Stimulated activated CD4-positive, alpha-beta T cell treated with anti-CD3 and anti-CD28 coated beads, Interleukin-2, amount 100 ng/mL, for 24 hours (primary cell): ENCODE measurements at regions not wholly inside any gene's neighbourhood (a gene's known extent, or its start where the extent isn't known, plus 50 kb on each side); places are given as distances from the start of the nearest gene placed in this dataset.
A peak's percentile ranks its signal among the peaks of the same experiment; 100 is the strongest.

Source experiments
- DNase-seq, 2 donors: peaks; one replicate each; pipeline ENCODE4 v3.0.0-alpha.2; 2020

GRCh38 chr6:40823917-40824891 is 214.8 kb downstream of the UNC5CL start:
- peak; percentile 12 to 21 for DNase-seq

DNA sequence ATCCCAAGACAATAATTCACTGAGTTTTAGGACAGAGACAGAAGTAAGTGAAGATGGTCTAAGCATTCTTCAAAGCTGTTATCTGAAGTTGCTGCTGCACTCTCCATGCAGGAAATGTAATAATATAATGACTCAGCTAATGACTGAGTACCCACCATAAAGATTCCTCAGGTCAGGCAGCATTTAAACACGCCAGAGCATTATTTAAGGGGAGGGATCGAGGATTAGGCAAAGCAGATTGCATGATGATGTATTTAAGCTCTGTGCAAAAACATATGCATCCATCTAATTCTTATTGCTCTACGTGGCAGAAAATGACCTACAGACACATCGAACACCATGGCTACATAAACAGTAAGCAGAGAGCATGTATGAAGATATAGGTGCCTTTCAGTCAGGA is 216.4 kb downstream of the UNC5CL start:
- DNase-seq, result no peak

DNA sequence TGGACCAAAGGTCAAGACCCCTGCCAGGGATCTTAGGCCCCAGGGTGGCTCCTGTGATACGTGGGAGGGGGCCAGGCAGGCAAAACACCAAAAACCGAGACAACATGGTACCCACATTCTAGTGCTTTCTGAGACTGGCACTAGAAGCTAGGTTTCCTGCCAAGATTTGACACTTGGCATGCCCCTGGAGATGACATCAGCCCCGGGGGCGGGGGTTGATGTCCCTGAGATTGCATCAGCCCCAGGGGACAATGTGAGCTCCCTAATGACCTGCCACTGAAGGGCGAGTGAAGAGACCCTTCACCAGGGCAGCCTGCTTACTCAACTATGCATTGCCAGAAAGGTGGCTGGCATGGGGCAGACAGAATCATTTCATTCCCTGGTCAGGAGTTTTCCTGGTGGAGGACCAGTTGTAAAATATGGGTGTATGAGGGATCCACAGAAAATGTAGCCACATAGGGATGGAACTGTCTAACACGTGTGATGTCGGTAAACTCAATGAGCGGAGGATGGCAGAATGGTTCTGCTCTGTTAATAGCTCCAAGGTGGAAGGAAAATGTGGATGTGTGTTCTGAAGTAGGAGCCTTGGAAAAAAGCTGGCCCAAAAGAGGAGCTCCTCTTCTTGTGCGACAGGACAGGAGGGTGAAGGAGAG is 219.7 kb downstream of the UNC5CL start:
- DNase-seq, result no peak

DNA sequence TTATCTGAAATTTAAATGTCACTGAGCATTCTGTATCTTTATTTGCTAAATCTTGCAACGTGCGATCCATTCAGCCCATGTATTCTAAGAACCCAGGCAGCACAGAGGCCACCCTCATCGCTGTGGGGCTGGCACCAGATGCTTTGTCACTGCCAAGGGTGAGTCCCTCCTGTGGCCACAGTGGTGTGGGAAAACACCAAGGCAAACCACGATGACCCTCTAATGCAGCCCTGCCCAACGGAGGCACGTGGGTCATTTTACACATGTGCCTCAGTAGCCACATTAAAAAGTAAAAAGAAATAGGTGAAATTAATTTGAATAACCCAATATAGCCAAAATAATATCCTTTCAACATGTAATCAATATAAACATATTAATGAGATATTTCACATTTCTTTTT is 221.7 kb downstream of the UNC5CL start:
- DNase-seq, result no peak

- no peak for DNase-seq
These were observed 222.4 kb downstream of the UNC5CL start for GRCh38 chr6:40816601-40817000.

DNA sequence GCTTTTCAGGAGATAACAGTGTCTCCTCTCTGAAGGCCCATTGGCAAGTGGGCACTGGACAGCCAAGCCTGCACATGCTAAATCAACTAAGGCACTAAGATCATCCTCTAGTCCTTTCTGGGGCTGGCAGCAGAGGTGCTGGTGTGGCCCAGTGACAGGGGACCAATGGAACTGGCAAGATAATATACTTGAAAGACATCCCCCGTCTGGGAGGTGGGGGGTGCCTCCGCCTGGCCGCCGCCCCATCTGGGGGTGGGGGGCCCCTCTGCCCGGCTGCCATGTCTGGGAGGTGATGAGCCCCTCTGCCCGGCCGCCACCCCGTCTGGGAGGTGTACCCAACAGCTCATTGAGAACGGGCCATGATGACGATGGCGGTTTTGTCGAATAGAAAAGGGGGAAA is 223.3 kb downstream of the UNC5CL start:
- no peak for DNase-seq

DNA sequence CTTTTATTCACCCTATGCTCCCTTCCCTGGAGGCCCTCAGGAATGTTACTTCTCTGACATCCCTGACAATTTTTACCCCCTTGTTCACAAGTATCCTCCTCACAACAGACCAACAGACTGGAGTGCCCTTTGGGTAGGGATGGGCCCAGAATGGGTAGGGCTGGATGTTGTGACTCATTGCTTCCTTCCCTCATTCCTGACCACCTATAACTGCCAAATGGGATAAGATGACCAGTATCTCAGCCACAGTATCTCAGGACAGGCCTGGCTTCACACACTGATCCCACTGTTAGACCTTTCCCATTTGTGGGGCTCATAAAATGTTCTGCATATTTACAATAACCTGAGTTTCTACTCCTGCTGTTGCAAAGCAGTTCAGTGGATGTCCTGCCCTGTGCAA is 223.0 kb upstream of the LRFN2 start:
- DNase-seq, result no peak

DNA sequence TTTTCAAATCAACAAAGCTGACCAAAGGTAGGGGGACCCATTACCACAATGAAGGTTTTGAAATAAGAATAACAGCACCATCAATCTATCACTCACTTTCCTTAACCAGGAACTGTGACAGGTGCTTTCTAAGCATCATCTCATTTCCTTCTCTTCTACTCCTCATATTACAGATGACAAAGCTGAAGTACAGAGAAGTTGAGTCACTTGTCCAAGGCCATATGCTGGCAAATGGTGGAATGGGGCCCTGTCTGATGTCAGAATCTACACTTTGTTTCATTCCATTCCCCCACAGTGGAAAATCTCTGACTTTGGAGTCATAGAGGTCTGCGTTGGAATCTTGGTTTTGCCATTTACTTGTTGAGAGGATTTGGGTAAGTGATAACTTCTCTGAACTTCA is 222.5 kb upstream of the LRFN2 start:
- DNase-seq, result no peak

- no peak for DNase-seq
These were observed 220.3 kb upstream of the LRFN2 start for GRCh38 chr6:40807484-40807883.

- no peak for DNase-seq
These were observed 219.2 kb upstream of the LRFN2 start for GRCh38 chr6:40806256-40806864.

DNA sequence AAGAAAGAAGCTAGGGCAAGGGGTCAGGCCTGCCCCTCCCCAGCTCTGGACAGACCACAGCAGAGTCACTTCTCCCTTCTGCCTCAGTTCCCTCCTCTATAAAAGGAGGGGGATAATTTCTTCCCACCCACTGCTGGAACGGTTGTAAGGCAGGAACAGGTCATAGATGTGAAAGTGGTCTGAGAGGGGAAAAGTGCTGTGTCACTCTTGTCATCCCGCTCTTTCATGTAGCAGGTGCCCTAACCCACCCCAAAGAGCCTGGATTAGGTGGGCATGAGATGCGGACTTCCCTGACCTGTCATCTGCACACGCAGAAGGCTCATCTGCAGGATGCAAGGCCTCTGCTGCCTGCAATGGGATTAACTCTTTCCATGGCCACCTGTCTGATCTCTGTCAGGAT is 218.2 kb upstream of the LRFN2 start:
- no peak for DNase-seq

DNA sequence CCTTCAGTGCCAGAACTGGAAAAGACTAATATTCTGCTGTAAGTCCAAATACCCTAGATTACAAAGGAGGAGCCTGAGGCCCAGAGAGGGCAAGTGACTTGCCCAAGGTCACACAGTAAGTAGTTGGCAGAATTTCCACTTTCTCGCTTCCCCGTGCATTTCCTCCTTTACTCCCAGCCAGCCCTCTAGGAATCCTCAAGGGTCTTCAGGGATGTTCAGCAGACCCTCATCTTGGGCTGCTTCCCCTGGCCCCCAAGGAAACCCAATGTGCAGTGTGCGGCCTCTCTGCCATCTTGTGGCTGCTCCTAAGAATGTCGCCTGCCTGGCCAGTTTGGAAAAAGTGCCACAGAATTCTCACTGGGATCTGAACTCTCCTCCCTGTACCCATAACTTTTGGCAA is 217.7 kb upstream of the LRFN2 start:
- no peak for DNase-seq

DNA sequence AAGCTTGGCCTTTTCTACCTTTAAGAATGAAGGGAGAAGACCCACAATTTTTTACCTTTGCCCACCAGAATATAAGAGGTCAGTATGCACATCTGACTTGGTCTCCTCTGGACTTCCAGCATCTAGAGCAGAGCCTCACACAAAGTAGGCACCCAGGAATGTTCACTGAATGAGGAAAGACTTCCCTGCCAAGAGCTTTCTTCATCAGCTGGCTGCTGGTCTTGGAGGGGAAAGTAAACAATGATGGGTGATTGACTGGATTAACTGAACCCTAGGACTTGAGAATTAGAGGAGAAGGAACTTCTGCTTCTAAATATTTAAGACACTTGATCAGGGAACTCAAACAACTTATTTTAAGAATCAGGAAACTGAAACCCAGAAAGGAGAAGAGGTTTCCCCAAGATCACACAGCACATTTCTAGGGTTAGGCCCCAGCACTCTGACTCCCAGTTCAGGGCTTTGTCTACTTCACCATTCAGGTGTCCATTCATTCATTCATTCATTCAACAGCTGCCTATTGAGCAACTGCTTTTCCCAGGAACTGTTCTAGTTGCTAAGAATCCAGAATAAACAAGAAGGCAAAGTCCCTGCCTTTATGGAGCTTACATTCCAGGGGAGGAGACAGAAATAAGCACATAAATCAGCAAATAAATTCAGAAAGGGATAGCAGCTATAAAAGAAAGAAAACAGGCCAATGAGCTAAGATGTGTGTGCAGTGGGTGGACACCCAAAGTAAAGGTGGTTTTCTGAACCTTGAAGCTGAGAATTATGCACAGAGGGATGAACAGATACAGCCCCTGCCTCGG is 216.9 kb upstream of the LRFN2 start:
- no peak for DNase-seq

GRCh38 chr6:40802481-40802880 is 215.3 kb upstream of the LRFN2 start:
- no peak for DNase-seq

DNA sequence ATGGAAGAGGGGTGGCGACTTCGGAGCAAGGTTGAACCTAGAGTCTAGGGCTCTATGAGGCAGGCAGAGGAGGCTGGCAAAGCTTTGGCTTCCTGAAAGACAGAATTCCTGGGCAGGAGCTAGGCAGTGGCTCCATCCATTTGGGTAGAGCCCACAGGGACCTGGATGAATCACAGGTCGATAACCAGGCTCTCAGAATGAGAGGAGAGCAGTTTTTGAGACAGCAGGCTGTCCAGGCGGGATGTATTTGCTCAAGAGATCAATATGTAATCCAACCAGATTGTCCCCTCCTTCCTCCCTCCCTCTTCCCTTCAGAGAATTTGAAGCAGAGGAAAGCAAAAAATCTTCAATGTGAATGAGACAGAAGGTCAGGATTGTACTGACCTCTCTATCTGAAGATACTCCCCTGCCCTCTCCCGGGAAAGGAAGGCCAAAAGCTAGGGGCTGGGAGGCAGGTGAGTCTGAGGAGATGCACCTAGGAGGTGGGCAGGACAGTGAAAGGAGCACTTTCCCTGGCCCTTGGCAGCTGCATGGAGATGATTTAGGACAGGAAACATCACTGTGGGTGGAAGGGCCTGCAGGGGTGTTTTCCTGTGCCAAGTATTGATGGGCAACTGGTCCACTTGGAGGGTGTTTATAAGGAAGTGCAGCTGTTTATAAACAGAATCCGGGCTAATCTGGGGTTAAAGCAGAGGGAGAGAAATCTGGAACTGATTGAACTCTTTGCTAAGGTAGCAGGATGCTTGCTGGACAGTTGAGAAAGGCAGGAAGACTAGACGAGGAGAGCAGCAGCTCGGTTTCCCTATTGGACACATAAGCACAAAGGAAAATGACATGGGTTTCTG is 212.4 kb upstream of the LRFN2 start:
- no peak for DNase-seq

- no peak for DNase-seq
These were observed 211.1 kb upstream of the LRFN2 start for GRCh38 chr6:40798069-40798770.

GRCh38 chr6:40796260-40797221 is 209.4 kb upstream of the LRFN2 start:
- DNase-seq, result no peak

DNA sequence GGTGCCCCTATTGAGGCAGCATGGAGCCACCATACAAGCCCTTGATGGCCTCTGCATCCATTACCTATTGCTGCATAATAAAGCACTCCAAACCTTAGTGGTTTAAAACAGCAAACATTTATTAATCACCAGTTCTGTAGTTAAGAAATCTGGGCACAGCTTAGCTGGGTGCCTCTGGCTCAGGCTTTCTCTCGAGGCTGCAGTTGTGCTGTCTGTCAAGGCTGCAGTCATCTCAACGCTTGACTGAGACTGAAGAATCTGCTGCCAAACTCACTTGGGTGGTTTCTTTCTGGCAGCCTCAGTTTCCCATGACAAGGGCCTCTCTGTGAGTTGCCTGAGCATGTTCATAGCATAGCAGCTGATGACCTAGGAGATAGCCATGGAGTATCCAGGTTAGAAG is 207.4 kb upstream of the LRFN2 start:
- no peak for DNase-seq

DNA sequence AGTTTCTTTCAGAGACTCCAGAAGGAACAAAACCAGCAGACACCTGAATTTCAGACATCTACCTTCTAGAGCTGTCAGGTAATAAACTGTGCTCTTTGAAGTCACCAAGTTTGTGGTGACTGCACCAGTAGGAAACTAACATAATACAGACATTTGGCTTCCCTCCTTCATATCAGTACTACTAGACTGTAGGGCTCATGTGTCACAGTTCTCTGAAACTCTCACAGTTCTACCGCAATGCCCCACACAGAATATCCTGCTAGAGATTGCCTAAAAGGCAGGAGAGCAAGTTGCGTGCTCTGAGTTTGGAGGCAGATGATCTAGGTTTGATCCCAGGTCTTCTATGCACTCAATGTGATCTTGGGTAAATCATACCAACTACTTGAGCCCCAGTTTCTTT is 205.0 kb upstream of the LRFN2 start:
- DNase-seq, result no peak

DNA sequence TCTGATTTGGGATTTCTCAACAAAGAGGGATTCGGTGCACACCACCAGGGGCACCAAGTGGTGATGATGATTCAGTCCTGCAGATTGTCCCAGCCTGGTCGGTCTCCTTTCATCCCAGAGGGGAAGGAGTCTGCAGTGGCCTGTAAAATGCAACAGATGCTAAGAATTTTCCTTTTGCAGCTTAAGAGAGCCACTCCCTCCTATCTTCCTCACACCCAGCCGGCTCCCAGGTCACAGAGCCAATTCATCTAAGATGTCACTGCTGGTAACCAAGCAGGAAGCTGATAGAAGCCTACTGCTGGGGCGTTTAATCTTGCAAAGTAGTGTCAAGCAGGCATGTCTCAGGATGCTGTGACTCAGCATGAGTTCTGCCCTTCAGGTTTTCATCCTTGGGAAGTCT is 203.8 kb upstream of the LRFN2 start:
- DNase-seq, result no peak
